Endothelial cell of umbilical vein (primary cell): ENCODE measurements at regions not wholly inside any gene's neighbourhood (a gene's known extent, or its start where the extent isn't known, plus 50 kb on each side); places are given as distances from the start of the nearest gene placed in this dataset.

Experiments
- BruUV-seq: library from RNA; stranded (reverse); fragments of 400-500 nt; replicated peaks from 2 replicates; lab custom pipeline; 2021; lab: Mats Ljungman, UMichigan
- CTCF ChIA-PET: fragments of 300-600, 350-600 bp; sonication (Branson Sonifier 250); formaldehyde crosslinking; loops from one replicate; lab custom pipeline; 2021; ENCODE audit warnings: antibody characterized with exemption, inconsistent platforms; lab: Charles Lee
- POLR2A ChIA-PET: fragments of 300-600, 350-600 bp; sonication (Branson Sonifier 250); formaldehyde crosslinking; loops from one replicate; lab custom pipeline; 2021; ENCODE audit warnings: antibody characterized with exemption, inconsistent platforms; lab: Charles Lee
- DNase-seq: peaks from one replicate; pipeline ENCODE4 v3.0.0-alpha.2; 2011; ENCODE audit warnings: low read depth, low spot score
- FAIRE-seq: peaks from 2 replicates; lab custom pipeline; 2011; peaks lifted over from hg19 to GRCh38; lab: Jason Lieb, UNC
- H2AFZ ChIP-seq: 2 replicates; pipeline ENCODE4 v1.6.0; 2012; ENCODE audit warnings: low read depth, low read length, control low read depth, inconsistent platforms
- H3K27ac ChIP-seq: 2 replicates; pipeline ENCODE4 v1.5.1; 2011; ENCODE audit warnings: low read depth, mild to moderate bottlenecking, control low read depth, low read length, moderate library complexity; ENCODE audit not compliant: insufficient read depth
- H3K27me3 ChIP-seq, 2 experiments: 2 replicates each; pipeline versions ENCODE4 v1.6.0 to v1.6.1; 2011; ENCODE audit warnings: low read length in 2 of 2, mixed read lengths in 1 of 2; ENCODE audit not compliant: control insufficient read depth in 2 of 2, insufficient read depth in 2 of 2
- H3K36me3 ChIP-seq, 2 experiments: 2 replicates in 1 of 2; 3 replicates in 1 of 2; pipeline ENCODE4 v1.5.1; 2011; ENCODE audit warnings: low read length in 2 of 2, mild to moderate bottlenecking in 1 of 2, moderate library complexity in 1 of 2; ENCODE audit not compliant: control insufficient read depth in 2 of 2, insufficient read depth in 2 of 2; ENCODE audit errors: extremely low read depth in 1 of 2
- H3K4me1 ChIP-seq: 3 replicates; pipeline ENCODE4 v1.5.1; 2011; ENCODE audit warnings: mild to moderate bottlenecking, low read length; ENCODE audit not compliant: control insufficient read depth, insufficient read depth; ENCODE audit errors: extremely low read depth
- H3K4me2 ChIP-seq: 2 replicates; pipeline ENCODE4 v1.6.1; 2011; ENCODE audit warnings: low read length, control low read depth, mixed read lengths; ENCODE audit not compliant: insufficient read depth
- H3K4me3 ChIP-seq, 3 experiments: fragments of 200-600 bp in 1 of 3; sonication (generic), shearing (Covaris generic) in 1 of 3; replicated peaks in 1 of 3; 2 replicates each; pipeline ENCODE4 v1.5.1; 2011 to 2016; ENCODE audit warnings: control low read depth in 3 of 3, low read length in 3 of 3, mild to moderate bottlenecking in 2 of 3, inconsistent platforms in 1 of 3, low read depth in 1 of 3, moderate library complexity in 1 of 3; ENCODE audit not compliant: insufficient read depth in 1 of 3
- H3K79me2 ChIP-seq: 2 replicates; pipeline ENCODE4 v1.6.0; 2012; ENCODE audit warnings: low read length, inconsistent platforms; ENCODE audit not compliant: control insufficient read depth, insufficient read depth
- H3K9ac ChIP-seq: replicated peaks from 2 replicates; pipeline ENCODE3; 2011; ENCODE audit warnings: low read length, control low read depth; ENCODE audit not compliant: insufficient read depth; ENCODE audit errors: extremely low read depth
- H3K9me1 ChIP-seq: replicated peaks from 3 replicates; pipeline ENCODE4 v1.6.0; 2011; ENCODE audit warnings: mild to moderate bottlenecking, low read length; ENCODE audit not compliant: control insufficient read depth, insufficient read depth; ENCODE audit errors: extremely low read depth
- H3K9me3 ChIP-seq: replicated peaks from 2 replicates; pipeline ENCODE4 v1.5.1; 2012; ENCODE audit warnings: low read length, inconsistent platforms; ENCODE audit not compliant: control insufficient read depth, insufficient read depth
- H4K20me1 ChIP-seq: replicated peaks from 2 replicates; pipeline ENCODE3; 2011; ENCODE audit warnings: mild to moderate bottlenecking, low read length; ENCODE audit not compliant: control insufficient read depth, insufficient read depth; ENCODE audit errors: extremely low read depth
- CTCF ChIP-seq, 2 donors: IDR thresholded peaks; 1 replicate in 1 of 2; 2 replicates in 1 of 2; pipeline ENCODE4 v1.5.1; 2011; ENCODE audit warnings: low read length in 2 of 2, mild to moderate bottlenecking in 2 of 2, moderate library complexity in 2 of 2, control low read depth in 1 of 2, inconsistent platforms in 1 of 2, low read depth in 1 of 2; ENCODE audit not compliant: insufficient read depth in 1 of 2; ENCODE audit errors: extremely low read depth in 1 of 2
- EZH2 ChIP-seq: IDR thresholded peaks from 2 replicates; pipeline ENCODE4 v1.6.1; 2012; ENCODE audit warnings: borderline replicate concordance, low read depth, mild to moderate bottlenecking, moderate library complexity, low read length, inconsistent platforms; ENCODE audit not compliant: severe bottlenecking
- FOS ChIP-seq: IDR thresholded peaks from 2 replicates; pipeline ENCODE4 v1.6.1; 2011; ENCODE audit warnings: mild to moderate bottlenecking, low read length, moderate library complexity, borderline replicate concordance; ENCODE audit not compliant: insufficient read depth
- GATA2 ChIP-seq: IDR thresholded peaks from 2 replicates; pipeline ENCODE4 v1.7.0; 2011; ENCODE audit warnings: low read depth, mild to moderate bottlenecking, moderate library complexity, mixed read lengths, low read length; ENCODE audit not compliant: insufficient read length, insufficient read depth
- JUN ChIP-seq: IDR thresholded peaks from 2 replicates; pipeline ENCODE4 v1.6.1; 2011; ENCODE audit warnings: borderline replicate concordance, low read depth; ENCODE audit not compliant: insufficient read length, insufficient read depth
- MAX ChIP-seq: IDR thresholded peaks from 2 replicates; pipeline ENCODE4 v1.6.1; 2011; ENCODE audit not compliant: insufficient read depth, insufficient read length
- MYC ChIP-seq: IDR thresholded peaks from one replicate; pipeline ENCODE4 v1.6.1; 2011; ENCODE audit warnings: mild to moderate bottlenecking, low read depth, low read length
- POLR2A ChIP-seq: IDR thresholded peaks from 2 replicates; pipeline ENCODE4 v1.6.1; 2012; ENCODE audit warnings: low read depth, mild to moderate bottlenecking, control low read depth, low read length
- POLR2AphosphoS5 ChIP-seq: IDR thresholded peaks from 2 replicates; pipeline ENCODE4 v1.6.1; 2012; ENCODE audit warnings: low read depth, mild to moderate bottlenecking, control low read depth, low read length, moderate library complexity; ENCODE audit not compliant: insufficient read depth
- dilution Hi-C: fragments of 300-500 bp; cut with MboI; formaldehyde crosslinking; loops from one replicate; pipeline ENCODE4 v1.15.0; 2019; ENCODE audit warnings: low sequenced_read_pairs; ENCODE audit not compliant: extremely low pct_ligation_motif_present
- intact Hi-C: fragments of 100-400 bp; cut with micrococcal nuclease; formaldehyde crosslinking; loops from one replicate; pipeline ENCODE4 v1.10.0; 2022

DNA sequence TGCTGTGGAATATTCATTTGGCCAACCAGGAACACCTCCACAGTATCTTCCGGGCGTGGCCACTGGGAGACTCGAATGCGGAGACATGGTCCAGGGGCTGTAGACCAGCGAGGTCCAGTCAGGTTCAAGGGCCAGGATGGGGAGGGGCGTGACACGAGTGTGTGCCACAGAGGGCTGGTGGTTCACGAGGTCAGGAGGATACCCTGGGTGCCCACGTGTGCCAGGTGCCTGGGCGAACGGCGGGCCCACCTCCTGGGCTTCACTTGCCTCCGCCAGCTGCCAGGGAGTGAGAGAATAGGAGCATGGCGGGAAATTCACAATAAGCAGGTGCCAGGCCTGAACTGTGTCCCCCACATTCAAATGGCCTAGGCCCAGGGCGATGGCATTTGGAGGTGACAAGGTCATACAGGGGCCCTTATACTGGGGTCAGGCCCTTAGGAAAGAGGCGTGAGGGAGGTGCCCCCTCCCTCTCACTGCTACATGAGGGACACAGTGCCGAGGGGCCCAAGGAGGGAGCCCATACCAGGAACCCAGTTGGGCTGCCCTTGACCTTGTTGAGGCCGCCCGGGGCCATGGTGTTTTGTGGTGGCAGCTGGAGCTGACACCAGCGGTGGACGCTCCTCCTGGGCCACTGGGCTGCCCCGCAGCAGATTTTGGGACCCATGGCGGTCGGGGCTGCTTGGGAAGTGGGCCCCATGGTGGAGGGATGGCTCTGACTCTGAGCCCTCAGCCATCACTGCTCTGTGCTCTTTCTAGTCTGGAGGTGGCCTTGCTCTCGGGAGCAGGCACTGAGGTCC lies 1268.9 kb downstream of the BRD1 start:
- no peaks in the 10 kb centered on the region for H4K20me1 ChIP-seq
- no peak for FAIRE-seq
- DNase-seq, result no peak
- H3K4me1 ChIP-seq, result no peaks in the 10 kb centered on the region
- H3K9me3 ChIP-seq, result peaks cover 9% of the 10 kb centered on the region
- no peaks in the 10 kb centered on the region for H3K9me1 ChIP-seq
- CTCF ChIA-PET, result no interaction called here
- H3K36me3 ChIP-seq, result no peaks in the 10 kb centered on the region
- H3K79me2 ChIP-seq, result no peaks in the 10 kb centered on the region
- H3K27ac ChIP-seq, result no peak overlapping the region
- no peak overlapping the region for H3K4me3 ChIP-seq
- TF ChIP-seq MYC (no peak), EZH2 (no peak)
- H3K4me2 ChIP-seq, result no peak overlapping the region
- POLR2A ChIA-PET, result no interaction called here
- no peak overlapping the region for H2AFZ ChIP-seq
- dilution Hi-C loops (no loop called here), intact Hi-C loops (no loop called here)
- H3K9ac ChIP-seq, result no peak overlapping the region
- BruUV-seq, result no TSS peak
- no peaks in the 10 kb centered on the region for H3K27me3 ChIP-seq

- Histone ChIP-seq H3K4me1 (no peaks in the 10 kb centered on the region), H3K36me3 (no peaks in the 10 kb centered on the region), H3K27me3 (no peaks in the 10 kb centered on the region), H3K79me2 (no peaks in the 10 kb centered on the region), H3K9me3 (peaks cover 10% of the 10 kb centered on the region), H3K27ac (no peak overlapping the region), H4K20me1 (no peaks in the 10 kb centered on the region), H3K4me3 (no peak overlapping the region), H3K4me2 (no peak overlapping the region), H3K9me1 (no peaks in the 10 kb centered on the region), H3K9ac (no peak overlapping the region), H2AFZ (no peak overlapping the region)
- TF ChIP-seq CTCF (IDR thresholded peaks at IDR 0.05; ENCODE audit: extremely low read depth in 1 of 2, insufficient read depth in 1 of 2, low read depth in 1 of 2, low read length in 2 of 2), result no peak
- TF ChIP-seq POLR2AphosphoS5, result no peak
- no peak for TF ChIP-seq GATA2
- TF ChIP-seq EZH2, result no peak
- TF ChIP-seq MYC, result no peak
- no peak for TF ChIP-seq FOS
- no peak for TF ChIP-seq JUN
- no peak for TF ChIP-seq POLR2A
- no peak for TF ChIP-seq MAX
- intact Hi-C loops, result no loop called here
- no peak for DNase-seq
- BruUV-seq, result no TSS peak
- POLR2A ChIA-PET, result no interaction called here
- CTCF ChIA-PET, result no interaction called here
- no peak for FAIRE-seq
- dilution Hi-C loops, result no loop called here
Measured at GRCh38 chr22:48558016-48558415, 1269.7 kb downstream of the BRD1 start.
